HFF-Myc (cell line): ENCODE measurements at regions not wholly inside any gene's neighbourhood (a gene's known extent, or its start where the extent isn't known, plus 50 kb on each side); places are given as distances from the start of the nearest gene placed in this dataset.

Experiments
- DNase-seq: peaks from one replicate; pipeline ENCODE4 v3.0.0-alpha.2; 2011; ENCODE audit warnings: low read depth; ENCODE audit errors: extremely low read depth
- H3K4me3 ChIP-seq: replicated peaks from 2 replicates; pipeline ENCODE4 v1.5.1; 2011; ENCODE audit warnings: low read depth, mild to moderate bottlenecking, control low read depth, low read length
- CTCF ChIP-seq: IDR thresholded peaks from 2 replicates; pipeline ENCODE4 v1.5.1; 2012; ENCODE audit warnings: mild to moderate bottlenecking, low read depth, low read length, control low read depth; ENCODE audit errors: missing control alignments

GRCh38 chr7:47709451-47709850, 127.5 kb upstream of the TNS3 start:
- DNase-seq, result no peak
- no peak overlapping the region for H3K4me3 ChIP-seq
- TF ChIP-seq CTCF, result no peak

GRCh38 chr7:47709051-47709450, 127.1 kb upstream of the TNS3 start:
- H3K4me3 ChIP-seq, result no peak overlapping the region
- no peak for DNase-seq
- TF ChIP-seq CTCF, result no peak

- no peak overlapping the region for H3K4me3 ChIP-seq
- no peak for TF ChIP-seq CTCF
- no peak for DNase-seq
These were observed 125.7 kb upstream of the TNS3 start for GRCh38 chr7:47707583-47707982.

GRCh38 chr7:47704936-47705335, 123.0 kb upstream of the TNS3 start:
- H3K4me3 ChIP-seq, result no peak overlapping the region
- no peak for TF ChIP-seq CTCF
- no peak for DNase-seq

- TF ChIP-seq CTCF, result no peak
- no peak for DNase-seq
- no peak overlapping the region for H3K4me3 ChIP-seq
These were observed 120.2 kb upstream of the TNS3 start for GRCh38 chr7:47702080-47702479.

- no peak for TF ChIP-seq CTCF
- DNase-seq, result no peak
- H3K4me3 ChIP-seq, result no peak overlapping the region
These were observed 116.5 kb upstream of the TNS3 start for GRCh38 chr7:47698386-47698785.

- H3K4me3 ChIP-seq, result no peak overlapping the region
- no peak for DNase-seq
- TF ChIP-seq CTCF, result no peak
These were observed 115.6 kb upstream of the TNS3 start for GRCh38 chr7:47697543-47697942.
